ENCODE measurements at regions not wholly inside any gene's neighbourhood (a gene's known extent, or its start where the extent isn't known, plus 50 kb on each side); places are given as distances from the start of the nearest gene placed in this dataset.
"Not testable (repeated sequence)": the region's sequence is repeated elsewhere in the genome, so short reads cannot be mapped to it uniquely, and the experiment has no call there.

DNA sequence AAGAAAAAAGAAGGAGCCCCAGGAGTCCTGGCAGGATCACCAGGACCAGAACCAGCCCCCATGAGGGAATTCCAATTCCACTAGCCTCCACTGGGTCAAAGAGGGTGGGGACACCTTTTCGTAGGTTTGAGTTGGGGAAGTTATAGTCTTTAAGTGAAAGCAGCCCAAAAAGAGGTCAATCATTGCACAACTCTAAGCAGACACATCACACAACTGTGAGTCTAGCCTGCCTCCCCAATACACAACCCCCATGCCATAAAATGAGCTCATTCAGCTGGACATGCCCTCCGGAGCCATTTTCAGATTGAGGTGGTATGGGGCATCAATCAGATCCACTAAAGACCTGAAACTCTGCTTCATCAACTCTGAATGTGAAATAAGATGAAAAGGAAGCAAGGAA, 179.9 kb downstream of the NPHP4 start:
- no peak for DNase-seq

DNA sequence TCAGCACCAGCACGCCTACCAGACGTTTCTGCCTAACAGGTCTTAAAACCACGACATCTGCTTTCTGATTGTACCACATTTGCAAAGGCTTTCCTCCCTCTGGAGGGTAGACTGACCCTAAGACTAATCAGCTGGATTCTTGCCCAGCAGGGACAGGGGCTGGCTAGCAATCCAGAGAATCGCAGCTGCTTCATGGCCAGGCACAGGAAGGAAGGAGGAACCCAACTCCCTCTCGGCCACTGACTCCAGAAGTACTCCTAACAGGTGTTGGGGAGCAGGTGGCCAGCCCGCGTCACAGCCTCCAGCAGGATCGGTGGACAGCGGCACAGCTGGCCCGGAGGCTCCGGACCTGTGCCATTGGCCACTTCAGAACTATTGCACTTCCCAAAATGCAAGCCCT, 180.8 kb downstream of the NPHP4 start:
- DNase-seq, result no peak

- DNase-seq, result no peak
Observed at GRCh38 chr1:5810553-5811270, 181.5 kb downstream of the NPHP4 start.

DNA sequence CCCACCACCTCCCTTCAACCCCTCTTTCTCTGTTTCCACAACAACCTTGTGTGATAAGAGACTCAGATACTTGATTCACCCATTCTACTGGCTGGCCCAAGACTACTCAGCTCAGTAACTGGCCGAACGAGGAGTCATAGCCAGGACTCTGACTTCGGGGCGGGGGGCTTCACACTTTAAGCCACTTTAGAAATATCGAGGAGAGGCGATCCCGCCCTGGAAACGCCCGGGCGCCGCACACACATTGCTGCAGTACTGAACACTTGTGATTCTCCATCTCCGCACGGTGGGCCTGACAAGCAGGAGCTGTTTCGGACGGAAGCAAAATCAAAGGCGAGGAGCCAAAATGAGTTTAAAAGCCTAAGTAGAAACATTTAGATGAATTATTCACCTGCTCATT, 182.1 kb downstream of the NPHP4 start:
- DNase-seq, result no peak

DNA sequence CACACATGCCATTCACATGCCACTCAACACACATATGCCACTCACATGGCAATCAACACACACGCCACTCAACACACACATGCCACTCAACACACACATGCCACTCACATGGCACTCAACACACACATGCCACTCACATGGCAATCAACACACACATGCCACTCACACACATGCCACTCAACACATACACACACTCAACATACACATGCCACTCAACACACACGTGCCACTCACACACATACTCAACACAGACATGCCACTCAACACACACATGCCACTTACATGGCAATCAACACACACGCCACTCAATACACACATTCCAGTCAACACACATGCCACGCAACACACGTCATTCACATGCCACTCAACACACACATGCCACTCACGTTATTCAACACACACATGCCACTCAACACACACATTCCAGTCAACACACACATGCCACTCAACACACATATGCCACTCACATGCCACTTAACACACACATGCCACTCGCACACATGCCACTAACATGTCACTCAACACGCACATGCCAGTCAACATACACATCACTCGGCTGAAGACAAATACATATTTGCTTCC, 182.9 kb downstream of the NPHP4 start:
- no peak for DNase-seq

DNA sequence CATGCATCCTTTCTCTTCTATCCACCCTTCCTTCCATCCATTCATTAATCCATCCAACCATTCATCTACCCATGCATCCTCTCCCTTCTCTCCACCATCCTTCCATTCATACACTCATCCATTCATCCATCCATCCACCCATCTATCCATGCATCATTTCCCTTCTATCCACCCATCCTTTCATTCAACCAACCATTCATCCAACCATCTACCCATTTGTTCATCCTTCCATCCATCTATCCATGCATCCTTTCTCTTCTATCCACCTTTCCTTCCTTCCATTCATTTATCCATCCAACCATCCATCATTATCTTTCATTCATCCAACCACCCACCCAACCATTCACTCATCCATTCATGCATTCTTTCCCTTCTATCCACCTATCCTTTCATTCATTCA, 188.4 kb downstream of the NPHP4 start:
- DNase-seq, result no peak

DNA sequence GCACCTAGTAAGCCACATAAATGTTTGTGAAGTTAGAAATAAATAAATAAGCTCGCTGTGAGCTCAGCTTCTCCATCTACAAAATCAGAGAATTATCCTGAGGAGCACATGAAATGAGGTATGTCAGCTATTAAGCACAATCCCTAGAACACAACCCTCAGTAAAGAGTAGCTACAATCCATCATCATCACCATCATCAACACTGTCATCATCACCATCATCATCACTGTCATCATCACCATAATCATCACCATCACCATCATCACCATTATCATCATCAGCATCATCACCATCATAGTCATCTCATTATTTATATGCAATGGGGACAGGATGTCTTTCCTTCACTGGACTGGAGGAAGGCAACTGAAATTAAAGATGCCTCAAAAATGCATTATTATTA, 189.6 kb downstream of the NPHP4 start:
- no peak for DNase-seq

DNA sequence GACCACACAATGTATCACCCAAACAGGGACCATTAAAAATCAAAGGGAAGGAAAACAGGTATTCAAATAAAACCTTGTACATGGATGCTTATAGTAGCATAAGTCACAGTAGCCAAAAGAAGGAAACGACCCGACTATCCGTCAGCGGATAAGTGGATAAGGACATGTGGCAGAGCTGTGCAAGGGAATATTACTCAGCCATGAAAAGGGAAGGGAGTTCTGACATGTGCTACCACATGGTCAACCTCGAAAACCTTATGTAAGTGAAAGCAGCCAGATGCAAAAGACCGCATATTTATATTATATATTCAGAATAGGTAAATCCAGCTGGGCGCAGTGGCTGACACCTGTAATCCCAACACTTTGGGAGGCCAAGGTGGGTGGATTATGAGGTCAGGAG, 193.3 kb downstream of the NPHP4 start:
- DNase-seq, result no peak

GRCh38 chr1:5798151-5798730, 194.0 kb downstream of the NPHP4 start:
- DNase-seq, result no peak

- no peak for DNase-seq
Observed at GRCh38 chr1:5796028-5796427, 196.2 kb downstream of the NPHP4 start.

DNA sequence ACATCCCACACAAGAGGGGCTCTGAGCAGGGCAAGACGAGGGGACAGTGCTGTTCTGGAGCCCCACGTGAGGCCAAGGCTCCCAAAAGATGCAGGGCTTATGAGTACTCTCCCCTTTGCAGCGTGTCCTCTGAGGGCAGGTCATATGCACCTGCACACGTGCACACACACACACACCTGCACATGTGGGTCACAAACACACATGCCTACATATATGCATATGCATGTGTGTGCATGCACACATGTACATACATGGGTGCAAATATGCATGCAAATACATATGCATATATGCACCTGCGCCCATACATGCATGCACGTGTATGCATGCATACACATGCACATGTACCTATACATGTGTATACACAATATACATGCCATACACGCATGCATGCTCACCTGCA, 197.9 kb downstream of the NPHP4 start:
- no peak for DNase-seq

- DNase-seq, result no peak
Observed at GRCh38 chr1:5793516-5793915, 198.7 kb downstream of the NPHP4 start.

DNA sequence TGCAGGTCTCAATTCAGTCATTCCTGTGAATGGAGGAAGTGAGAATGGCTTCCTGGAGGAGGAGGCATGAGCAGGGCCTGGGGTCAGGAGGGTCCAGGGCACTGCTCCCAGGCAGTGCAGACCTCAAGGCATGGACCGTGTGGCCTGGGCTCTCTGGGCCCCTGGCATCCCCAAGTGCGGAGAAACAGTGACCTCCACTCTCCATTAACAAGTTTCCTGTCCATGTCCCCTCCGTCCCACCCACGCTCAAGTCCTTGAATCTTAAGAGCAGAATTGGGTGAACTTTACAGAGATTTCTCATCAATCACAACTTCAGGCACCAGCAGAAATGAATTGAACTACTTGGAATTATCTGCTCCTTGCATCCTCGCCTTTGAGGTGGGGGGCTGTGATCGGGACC, 211.1 kb downstream of the NPHP4 start:
- DNase-seq, result no peak

GRCh38 chr1:5780324-5780716, 211.9 kb downstream of the NPHP4 start:
- DNase-seq, result no peak

- DNase-seq, result no peak
Observed at GRCh38 chr1:5779608-5780323, 212.5 kb downstream of the NPHP4 start.

DNA sequence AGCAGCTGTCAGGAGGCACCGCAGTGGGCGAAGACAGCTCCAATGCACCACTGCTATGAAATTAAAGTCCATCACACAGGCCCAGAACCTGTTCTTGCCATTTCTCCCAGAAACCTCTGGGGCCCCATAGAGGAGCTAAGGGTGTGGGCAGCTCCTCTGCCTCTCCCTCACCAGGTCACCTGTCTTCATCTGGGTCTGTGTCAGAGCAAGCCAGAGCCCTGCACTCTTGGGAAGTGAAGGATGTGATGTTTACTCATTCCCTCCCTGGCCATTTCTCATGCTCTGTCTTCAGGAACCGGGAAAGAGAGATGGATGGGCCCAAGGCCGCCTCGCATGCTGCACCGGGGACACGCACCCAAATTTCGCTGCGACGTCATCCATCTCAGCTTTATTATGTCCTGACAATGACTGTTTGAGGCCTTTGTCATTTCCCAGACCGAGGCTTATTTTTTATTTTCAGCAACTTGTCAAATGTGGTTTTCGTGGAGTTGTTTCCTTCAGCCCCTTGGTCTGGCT, 216.1 kb downstream of the NPHP4 start:
- DNase-seq, result no peak

DNA sequence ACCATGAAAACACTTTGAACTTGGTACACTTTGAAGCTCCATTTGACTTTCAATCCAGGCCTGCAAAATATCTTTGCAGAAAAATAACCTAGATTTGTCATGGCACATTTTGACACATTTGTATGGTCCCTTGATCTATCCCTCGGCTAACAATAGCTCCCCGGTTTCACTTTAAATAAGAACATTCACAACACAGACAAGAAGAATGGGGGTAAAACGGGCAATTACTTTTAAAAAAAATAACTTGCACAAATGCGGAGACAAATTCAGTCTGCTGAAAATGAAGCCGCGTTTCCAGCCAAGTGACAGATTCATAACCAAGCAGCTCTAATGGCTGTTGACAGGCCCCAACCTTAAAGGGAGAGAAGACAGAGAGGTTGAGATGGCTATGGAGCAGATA, 218.2 kb downstream of the NPHP4 start:
- DNase-seq, result no peak

- no peak for DNase-seq
Observed at GRCh38 chr1:5771788-5772187, 220.4 kb downstream of the NPHP4 start.

GRCh38 chr1:5770981-5771765, 221.1 kb downstream of the NPHP4 start:
- no peak for DNase-seq

GRCh38 chr1:5769760-5770159, 222.5 kb downstream of the NPHP4 start:
- DNase-seq, result no peak

- DNase-seq, result no peak
Observed at GRCh38 chr1:5769146-5769545, 223.1 kb downstream of the NPHP4 start.

DNA sequence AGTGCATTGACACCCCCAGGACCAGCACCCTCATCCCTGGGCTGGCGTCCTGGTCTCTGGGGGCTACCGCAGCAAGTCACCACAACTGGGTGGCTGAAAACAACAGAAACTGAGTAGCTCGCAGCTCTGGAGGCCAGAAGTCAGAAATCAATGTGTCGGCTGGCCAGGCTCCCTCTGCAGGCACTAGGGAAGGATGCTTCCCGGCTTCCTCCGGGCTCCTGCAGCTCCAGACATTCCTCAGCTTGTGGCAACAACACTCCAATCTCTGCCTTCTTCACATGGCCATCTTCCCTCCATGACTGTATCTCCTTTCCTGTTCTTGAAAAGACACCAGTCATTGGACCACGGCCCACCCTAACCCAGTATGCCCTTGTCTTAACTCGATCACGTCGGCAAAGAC, 224.2 kb downstream of the NPHP4 start:
- no peak for DNase-seq

DNA sequence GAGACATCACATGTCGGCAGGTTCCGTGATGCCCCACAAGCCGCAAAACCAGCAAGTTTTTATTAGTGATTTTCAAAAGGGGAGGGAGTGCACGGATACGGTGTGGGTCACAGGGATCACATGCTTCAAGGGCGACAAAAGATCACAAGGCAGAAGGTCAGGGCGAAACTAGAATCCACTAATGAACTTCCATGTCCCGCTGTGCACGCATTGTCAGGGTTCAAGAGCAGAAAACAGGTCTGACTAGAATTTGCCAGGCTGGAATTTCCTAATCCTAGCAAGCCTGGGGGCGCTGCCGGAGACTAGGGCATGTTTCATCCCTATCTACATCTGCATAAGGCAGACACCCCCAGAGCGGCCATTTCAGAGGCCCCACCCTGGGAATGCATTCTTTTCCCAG, 225.2 kb downstream of the NPHP4 start:
- not testable (repeated sequence) for DNase-seq
